ENCODE measurements at regions not wholly inside any gene's neighbourhood (a gene's known extent, or its start where the extent isn't known, plus 50 kb on each side); places are given as distances from the start of the nearest gene placed in this dataset.

- TF ChIP-seq CTCF (conservative IDR thresholded peaks at IDR 0.05; ENCODE audit: low read length) (no peak), EZH2phosphoT487 (IDR thresholded peaks at IDR 0.05; ENCODE audit: borderline replicate concordance, low read depth, low read length) (no peak)
Measured at GRCh38 chr14:84288781-84289180, 1241.2 kb upstream of the FLRT2 start.

Data from OCI-LY7 (cell line).